ENCODE measurements at regions not wholly inside any gene's neighbourhood (a gene's known extent, or its start where the extent isn't known, plus 50 kb on each side); places are given as distances from the start of the nearest gene placed in this dataset.
"Not testable (repeated sequence)": the region's sequence is repeated elsewhere in the genome, so short reads cannot be mapped to it uniquely, and the experiment has no call there.

DNA sequence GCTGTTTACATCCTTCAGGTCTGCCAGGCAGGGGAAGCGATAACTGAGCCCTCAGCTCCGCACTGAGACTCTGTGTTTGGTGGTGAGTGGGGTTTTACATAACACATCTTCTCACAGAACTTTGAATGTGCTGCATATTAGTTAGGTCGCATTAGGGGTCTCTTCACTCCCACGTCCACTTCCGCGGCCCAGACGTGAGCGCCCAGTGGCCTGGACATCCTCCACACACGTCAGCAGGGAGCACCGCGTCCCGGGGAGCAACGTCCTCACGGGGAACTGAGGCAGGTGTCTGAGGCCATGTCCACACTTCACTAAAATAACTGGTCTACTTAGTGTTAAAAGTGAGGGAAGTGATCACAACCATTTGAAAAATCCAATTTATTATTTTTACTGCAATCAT, 100.4 kb upstream of the SATB2 start:
- DNase-seq = no peak

DNA sequence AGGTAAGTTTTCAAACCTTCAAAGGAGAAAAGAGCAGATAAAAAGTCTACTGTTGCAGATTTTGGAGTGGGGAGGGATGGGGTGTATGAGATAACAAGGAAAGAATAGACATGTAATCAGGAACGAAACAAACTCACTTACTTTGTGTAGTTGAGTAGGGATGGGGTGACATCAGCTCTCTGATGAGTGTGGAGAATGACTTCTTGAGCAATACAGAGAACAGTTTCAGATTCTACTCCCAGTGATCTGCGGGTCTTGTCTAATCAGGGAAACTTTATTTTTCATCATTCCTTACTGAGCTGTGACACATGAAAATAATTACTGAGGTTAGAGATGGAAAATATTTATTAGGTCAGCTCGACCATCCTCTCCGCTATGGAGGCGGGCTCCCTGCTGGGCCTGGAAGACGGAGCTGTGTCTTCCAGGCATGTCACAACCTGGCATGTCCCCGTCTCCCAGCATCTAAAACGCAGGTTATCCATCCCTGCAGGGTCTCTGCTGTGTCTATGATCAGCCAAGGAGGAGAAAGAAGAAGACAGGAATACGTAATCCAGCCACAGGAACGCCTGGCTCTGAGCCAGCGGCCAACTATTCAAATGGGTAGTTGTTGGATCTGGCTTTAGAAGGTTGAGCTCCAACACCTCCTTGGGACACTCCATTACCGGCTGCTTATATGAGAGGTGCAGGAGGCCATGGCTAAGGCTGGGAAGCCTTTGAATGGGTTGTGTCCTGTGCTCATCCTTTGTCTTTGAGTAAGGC, 99.0 kb upstream of the SATB2 start:
- no peak for DNase-seq

DNA sequence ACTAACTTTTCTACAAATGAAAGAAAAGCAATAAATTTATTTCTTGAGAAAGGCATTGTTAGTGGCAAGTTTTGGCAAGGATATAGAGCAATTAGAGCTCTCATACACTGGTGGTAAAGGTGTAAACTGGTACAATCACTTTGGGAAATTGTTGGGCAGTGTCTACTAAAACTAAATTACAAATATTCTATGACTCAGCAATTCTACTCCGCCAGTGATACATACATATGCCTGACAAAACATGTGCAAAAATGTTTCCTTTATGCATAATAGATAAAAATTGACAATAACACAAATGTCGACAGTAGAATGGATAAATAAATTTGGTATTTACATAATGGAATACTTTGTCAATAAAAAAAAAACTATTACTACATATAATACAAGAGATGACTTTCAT, 96.3 kb upstream of the SATB2 start:
- DNase-seq = no peak

DNA sequence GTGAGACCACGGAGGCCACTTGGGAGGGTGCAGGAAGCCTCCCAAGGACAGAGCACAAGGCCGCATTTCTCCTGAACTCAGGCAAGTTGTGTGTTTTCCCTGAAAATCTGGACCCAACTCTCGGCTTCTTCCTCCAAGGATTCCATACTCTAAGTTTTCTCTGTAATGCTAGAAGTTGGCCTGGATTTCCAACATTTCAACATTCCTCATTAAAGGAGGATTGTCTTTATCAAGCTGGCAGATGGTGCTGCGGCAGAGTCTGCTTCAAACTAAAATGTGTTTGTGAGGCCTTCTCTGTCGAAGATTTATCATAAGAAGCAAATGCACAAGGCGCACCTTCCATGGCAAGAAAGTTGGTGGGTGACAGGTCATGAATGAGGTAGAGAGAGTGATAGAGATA, 94.4 kb upstream of the SATB2 start:
- no peak for DNase-seq

DNA sequence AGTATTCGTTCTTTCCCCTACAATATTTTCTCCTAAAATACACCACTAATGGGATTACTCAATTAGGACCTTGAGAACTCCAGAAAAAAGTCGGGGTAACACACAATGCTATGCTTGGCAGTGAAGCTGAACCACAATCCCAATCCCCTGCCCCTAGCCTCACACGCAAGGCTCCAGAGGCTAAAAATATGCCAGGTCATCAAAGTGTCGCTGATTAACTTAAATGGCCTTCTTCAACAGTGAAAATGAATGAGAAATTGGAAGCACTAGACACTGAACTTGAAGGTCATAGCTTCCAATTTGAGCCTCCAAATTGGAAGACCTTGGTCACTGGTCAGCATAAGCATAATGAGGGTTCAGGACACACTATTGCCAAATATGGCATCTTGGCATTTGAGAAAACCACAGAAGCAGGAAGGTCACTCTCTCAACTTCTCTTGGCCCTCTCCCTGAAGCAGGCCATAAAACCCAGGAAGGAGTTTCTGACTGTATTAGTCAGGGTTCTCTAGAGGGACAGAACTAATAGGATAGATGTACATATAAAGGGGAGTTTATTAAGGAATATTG, 86.0 kb upstream of the SATB2 start:
- no peak for DNase-seq

DNA sequence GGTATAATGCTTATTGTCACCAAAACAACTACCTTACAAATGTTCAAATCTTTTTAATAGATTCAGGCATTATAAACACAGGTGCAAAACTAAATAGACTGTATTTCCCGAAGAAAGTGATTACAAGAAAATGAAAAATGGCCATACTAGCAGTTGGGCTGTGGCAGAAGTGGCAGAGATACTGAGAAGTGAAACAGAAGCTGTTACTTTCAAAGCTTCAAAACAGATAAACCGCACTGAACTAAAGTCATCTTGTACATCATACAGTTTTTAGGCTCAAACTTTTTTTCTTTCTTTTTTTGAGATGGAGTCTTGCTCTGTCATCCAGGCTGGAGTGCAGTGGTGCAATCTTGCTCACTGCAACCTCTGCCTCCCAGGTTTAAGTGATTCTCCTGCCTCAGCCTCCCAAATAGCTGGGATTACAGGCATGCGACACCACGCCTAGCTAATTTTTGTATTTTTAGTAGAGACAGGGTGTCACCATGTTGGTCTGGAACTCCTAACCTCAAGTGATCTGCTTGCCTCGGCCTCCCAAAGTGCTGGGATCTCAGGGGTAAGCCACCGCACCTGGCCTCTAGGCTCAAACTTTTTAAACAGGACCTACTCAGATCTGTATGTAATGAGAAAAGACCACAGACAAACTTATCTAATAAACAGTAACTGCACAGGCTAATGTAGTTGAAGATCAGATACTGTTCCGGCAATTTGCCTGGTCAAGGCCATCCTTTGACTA, 77.9 kb upstream of the SATB2 start:
- no peak for DNase-seq

DNA sequence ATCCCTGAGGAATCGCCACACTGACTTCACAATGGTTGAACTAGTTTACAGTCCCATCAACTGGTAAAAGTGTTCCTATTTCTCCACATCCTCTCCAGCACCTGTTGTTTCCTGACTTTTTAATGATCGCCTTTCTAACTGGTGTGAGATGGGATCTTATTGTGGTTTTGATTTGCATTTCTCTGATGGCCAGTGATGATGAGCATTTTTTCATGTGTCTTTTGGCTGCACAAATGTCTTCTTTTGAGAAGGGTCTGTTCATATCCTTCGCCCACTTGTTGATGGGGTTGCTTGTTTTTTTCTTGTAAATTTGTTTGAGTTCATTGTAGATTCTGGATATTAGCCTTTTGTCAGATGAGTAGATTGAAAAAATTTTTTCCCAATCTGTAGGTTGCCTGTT, 76.1 kb upstream of the SATB2 start:
- not testable (repeated sequence) for DNase-seq

DNA sequence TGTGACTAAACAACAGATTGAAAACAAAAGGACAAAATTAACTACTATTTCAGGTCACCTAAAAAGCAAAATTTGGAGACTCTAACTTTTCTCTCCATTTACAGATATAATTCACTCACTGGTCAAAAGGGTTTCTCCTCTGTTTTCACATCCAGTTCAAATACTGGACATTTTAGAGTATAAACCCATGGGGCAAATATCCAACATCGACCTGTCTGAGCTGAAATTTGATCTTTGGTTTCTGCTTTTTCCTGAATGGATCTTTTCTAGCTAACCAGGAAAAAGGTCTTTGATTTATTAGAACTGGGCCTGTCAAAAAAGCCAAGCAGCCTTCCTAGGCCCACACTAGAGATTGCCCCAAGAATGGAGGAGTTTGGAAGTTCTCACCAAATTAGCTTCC, 69.3 kb upstream of the SATB2 start:
- DNase-seq = no peak

DNA sequence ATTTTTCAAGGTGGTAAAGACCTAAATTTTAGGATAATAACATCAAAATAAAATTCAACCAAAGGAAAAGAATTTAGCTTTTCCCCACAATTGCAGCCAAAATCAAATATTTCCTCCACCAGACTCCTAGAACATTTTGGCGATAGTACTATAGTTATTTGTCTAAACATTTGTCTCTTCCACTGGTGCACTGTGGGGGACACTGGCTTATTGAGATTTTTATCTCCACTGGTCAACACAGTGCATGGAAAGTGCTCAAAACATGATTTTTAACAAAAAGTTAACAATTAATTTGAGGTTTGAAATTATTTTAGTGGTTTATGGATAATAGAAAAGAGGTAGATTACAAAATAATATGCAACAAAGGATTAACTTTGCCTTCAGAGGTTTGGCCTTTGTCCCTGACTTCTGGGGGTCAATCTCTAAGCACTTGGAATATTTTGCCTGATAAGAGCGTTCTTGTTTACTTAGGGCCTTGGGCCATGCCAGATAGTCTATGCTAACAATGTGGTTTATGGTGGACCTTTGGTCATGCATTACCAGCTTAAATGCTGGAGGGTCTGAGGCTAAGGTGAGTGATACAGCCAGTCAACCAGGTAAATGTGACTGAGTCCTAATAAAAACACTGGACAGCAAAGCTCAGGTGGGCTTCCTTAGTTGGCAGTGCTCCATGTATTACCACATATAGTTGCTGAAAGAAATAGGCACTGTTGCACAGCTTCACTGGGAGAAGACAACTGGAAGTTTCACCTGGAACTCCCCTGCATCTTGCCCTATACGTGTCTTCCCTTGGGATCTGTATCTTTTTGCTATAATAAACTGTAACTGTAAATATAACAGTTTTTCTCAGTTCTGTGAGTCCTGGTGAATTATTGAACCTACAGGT, 67.2 kb upstream of the SATB2 start:
- no peak for DNase-seq

DNA sequence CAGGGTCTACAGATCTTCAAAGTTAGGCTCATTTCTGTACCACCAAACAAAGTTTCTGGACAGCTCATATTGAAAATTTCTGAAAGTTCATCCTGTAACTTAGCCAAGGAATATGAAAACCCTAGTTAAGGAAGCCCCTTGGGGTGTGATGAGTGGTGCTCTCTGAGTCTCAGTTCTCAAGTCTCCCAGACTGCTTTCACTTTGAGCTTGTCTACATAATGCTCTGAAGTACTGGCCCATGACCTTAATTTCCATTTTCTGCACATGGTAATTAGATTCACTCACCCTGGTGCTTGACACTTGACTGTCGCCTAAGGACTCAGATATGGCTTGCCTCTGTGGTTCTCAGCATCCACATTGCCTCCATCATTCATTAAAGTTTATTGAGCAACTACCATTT, 51.7 kb upstream of the SATB2 start:
- no peak for DNase-seq
